Embryonic facial prominence (tissue), 1 donor: ENCODE measurements at regions not wholly inside any gene's neighbourhood (a gene's known extent, or its start where the extent isn't known, plus 50 kb on each side); places are given as distances from the start of the nearest gene placed in this dataset.

ENCODE experiments used
- DNase-seq: peaks from one replicate; pipeline ENCODE4 v3.0.0-alpha.2; 2016; ENCODE audit errors: extremely low spot score

DNA sequence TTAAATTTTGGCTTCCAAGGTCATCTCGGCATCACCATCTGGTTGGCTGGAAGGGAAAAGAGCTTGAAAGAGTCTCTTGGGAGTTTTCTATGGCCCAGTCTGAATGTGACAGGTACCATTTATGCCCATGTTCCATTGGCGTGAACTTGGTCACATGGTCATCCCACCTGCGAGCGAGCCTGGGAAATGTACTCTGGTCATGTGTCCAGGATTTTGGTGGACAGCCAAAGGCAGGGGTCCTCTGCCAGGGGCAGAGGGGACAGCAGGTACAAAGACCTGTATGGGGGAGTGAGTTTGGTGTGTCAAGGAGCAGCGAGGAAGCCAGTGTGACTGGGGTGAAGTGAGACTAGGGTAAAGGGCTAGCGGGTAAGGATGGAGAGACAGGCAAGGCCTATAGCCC, 112.6 kb downstream of the CDC5L start:
- no peak for DNase-seq

DNA sequence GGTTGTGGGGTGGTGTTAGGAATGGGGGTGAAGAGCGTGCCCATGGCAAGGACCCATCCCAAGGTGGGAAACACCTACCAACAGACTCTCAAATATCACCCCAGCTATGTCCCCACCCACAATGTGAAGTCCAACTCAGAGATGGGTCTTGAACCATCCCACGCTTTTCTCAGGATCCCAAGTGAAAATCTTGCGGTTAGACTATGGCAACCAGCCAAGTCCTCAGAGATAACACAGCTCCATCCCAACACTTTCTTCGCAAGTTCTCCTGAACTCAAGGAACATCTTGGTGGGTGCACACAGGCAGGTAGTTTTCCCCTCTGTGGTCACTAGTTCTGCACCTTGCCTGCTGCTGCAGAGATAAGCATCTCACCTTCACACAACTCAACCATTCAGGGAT, 116.0 kb downstream of the CDC5L start:
- DNase-seq = no peak

DNA sequence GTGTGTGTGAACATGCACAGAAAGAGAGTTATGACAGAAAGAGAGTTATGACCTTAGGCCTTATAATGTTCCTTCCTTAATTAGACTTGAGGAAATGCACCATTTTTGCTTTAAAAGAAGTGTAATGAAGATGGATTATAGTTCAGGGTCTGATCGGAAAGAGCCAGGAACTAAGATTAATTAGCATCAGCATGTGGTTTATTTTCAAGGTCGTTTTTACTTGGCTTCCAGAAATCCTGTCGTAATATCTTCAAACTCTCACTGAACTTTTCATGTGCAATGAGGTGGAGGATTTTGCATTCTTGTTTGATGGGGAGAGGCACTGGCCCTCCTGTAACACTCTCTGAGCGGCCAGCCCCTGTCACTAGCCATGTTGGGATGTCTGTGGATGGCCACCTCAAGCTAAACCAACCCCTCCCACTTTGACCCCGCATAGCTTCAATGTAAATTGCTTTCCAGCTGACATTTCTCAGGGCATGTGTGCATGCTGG, 116.8 kb downstream of the CDC5L start:
- no peak for DNase-seq

DNA sequence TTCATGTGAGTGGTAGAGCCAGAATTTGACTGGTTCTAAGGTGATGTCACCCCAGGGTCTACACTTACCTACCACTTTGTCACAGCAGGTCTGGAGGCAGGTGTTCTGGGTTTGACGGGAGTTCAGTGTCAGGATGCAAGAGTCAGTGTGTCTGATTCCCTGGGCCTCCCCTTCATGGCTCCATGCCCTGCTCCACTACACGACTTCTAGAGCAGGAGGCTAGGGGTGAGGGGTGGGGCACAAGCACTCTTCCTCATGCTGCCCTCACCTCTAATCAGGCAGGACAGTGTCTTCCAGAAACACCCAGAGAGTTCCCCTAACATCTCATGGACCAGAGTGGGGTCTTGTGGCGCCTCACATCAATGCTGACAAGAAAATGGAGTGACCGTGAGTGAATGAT, 118.2 kb downstream of the CDC5L start:
- no peak for DNase-seq

DNA sequence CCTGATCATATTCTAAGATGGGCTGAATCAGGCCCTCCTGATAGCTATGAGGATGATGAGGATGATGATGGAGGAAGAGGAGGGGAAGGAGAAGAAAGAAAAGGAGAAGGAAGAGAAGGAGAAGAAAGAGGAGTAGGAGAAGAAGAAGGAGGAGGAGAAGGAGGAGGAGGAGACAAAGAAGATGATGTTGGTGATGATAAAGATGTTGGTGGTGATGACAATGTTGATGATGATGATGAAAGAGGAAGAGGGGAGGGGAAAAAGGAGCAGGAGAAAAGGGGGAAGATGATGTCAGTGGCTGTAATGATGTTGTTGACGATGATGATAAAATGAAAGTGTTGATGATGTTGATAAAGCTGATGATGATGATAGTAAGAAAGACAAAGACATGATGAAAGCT, 119.5 kb downstream of the CDC5L start:
- DNase-seq = no peak

DNA sequence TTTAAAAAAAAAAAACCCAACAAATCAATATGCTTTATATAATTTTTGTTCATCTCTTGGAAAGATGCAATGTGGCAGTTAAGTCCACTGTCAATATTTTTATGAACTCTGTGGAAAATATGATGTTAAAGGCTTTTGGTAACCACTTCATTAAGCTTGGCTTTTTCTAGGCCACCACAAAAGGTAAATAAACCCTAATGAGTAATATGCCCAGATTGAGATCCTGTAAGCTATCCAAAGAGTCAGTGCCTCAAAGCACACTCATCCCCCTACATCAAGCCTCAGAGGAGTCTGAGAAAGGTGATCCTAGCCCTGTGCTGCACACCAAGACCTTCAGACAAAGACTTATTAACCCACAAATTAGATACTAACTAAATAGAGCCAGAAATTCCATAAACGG, 121.1 kb downstream of the CDC5L start:
- no peak for DNase-seq

DNA sequence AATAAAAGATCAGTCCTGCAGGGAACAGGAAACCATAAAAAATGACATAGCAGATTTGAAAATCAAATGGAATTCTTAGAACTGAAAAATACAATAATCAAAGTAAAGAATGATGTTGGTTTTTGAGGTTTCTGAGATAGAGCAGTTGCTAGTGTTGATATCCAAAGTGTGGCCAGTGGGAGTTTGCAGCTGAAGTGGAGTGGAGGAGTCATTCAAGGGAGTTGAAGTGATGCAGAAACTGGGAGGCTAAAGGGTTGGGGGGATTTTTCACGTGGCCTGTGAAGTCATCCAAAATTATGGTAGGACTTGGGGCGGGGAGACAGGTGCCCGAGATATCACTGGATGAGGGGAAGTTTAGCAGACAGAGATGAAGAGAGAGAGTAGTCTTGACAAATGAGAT, 123.6 kb downstream of the CDC5L start:
- DNase-seq = no peak

DNA sequence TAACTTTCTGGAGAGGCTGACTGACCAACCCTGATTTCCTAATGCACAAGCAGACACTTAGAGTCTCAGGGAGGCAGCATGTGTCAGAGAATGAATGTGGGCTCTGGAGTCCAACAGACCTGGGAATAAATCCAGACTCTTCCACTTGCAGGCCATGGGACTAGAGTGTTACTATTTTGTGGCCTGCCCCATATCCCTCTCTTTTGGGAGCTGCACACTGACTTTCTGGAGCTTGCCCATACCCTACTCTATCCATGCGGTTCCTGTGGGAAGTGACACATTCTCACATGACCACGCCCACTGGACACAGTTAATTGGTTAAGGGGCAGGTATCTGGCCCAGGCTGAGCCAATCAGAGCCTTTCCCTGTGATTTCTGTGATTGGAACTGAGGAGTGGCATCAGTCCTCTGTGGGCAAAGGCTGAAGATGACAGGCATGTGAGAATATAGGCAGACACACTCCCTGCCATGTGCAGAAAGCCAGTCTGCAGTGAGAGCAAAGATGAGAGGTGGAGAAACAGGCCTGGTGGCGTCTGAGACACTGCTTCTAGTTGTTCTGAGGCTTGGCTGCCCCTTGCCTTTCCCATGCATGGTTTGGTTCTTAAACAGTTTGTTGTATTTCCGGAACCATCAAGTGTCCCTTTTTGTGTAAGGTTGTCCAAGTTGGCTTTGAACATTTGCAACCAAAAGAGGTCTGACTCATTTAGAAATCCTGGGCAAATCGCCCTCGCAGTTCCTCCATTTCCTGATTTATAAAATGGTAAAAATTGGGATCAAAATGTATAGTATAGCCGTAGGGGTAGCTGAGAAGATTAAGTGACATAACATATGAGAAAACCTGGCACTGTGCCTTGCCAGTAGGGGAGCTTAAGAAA, 125.6 kb downstream of the CDC5L start:
- no peak for DNase-seq

DNA sequence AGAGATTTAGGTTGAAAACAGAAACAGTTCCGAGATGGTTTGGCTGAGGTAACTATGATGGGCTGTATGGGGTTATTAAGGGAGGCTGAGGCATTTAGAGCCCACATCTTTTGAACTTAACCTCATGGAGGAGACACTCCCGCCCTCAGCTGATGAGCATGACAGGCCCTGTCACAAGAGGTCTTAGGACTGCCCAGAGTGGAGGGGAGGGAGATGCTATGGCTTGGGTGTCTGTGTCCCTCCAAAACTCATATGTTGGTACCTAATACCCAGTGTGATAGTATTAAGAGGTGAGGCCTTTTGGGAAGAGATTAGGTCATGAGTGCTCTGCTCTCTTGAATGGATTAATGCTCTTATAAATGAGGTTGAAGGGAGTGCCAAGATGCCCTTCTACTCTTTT, 126.6 kb downstream of the CDC5L start:
- DNase-seq = no peak

DNA sequence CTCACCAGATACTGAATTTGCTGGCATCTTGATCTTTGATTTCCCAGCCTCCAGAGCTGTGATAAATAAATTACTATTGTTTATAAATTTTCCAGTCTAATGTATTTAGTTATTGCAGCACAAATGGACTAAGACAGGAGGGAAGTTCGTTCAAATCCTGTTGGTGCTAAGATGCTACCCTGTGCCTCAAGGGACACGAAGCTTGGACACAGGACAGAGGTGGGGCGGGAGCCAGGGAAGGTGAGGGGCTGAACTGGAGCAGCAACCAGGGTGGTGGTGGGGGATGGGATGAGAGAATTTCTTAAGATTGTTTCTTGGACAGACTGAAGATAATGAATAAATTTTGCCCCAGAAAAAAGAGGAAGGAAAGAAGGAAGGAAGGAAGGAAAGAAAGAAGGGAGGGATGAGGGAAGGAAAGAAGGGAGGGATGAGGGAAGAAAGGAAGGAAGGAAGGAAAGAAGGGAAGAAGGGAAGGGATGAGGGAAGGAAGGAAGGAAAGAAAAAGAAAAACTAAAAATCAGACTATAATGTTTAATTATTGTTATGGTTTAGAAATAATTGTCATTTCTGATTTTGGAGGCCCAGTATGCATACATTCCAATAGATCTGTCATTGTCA, 127.2 kb downstream of the CDC5L start:
- DNase-seq = no peak

DNA sequence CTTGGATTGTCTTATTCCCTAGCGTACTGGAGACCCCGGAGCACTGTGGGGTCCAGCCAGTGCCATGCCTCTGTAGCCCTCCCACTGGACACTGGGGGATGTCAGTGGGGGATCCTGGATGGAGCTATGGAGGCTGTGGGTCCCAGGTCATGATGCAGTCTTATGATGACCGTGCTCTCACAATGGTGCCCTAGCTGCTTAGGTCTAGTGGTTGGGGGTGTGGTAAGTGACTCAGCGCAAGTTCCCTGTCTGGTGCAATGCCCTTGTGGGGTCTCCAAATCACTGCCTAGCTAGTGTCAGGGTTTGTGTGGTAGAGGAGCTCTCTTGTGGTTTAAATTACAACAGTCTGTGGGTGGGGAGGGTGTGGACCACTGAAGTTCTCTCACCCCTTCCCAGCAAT, 135.4 kb downstream of the CDC5L start:
- no peak for DNase-seq

DNA sequence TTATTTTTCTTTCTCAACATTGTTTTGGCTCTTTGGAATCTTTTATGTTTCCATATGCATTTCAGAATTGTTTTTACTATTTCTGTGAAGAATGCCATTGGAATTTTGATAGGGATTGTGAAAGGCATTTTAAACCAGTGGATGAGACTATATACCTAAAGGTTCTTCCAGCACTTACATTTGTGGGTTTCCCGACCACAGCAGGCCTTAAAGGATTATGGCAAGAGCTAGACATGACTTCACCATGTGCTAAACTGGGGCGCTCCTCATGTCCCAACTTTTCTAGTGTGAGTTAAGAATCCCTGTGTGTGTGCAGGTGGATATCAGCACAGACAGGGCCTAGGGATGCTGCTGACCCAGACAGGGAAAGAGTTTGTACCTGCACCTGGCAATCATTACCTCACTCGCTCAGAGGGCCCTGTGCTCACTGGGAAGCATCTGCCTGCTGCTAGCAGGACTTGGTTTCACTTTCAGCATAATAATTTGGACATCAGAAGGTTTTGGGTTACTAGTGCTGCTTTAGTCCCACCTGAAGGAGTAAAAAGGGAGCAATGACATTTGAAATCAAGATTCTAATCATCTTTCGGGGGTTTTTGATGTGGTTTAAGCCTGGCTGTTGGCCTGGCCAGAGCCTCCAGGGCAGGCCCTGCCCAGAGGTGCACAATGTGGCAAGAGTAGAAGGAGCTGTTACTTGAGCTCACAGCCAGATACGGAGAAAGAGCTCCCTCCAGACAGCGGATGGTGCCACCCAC, 137.1 kb downstream of the CDC5L start:
- no peak for DNase-seq

DNA sequence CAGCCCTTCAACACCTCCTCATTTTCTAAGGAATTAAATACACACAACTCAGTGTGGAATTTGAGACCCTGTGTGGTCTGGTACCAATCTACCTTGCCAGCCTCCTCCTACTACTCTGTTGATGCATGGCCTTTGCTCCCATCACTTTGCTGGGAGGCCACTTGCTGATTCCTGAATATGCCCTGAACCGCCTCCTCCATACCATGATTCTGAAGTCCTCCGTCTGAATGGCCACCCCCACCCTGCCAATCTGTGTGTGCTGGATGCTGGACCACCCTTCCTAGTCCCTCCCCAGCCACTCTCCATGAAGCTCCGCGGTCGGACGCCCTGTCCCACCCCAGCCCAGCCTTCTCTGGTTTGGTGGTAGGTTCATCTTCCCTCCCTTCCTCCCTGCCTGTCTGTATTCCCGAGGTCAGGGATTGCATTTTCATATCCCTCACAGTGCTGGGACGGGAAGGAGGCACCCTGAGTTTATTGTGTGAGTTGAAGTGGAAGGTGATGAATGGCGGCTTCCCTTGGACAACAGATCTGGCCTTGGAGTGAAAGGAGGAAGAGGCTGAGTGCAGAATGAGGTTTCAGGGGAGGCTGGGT, 138.3 kb downstream of the CDC5L start:
- no peak for DNase-seq

DNA sequence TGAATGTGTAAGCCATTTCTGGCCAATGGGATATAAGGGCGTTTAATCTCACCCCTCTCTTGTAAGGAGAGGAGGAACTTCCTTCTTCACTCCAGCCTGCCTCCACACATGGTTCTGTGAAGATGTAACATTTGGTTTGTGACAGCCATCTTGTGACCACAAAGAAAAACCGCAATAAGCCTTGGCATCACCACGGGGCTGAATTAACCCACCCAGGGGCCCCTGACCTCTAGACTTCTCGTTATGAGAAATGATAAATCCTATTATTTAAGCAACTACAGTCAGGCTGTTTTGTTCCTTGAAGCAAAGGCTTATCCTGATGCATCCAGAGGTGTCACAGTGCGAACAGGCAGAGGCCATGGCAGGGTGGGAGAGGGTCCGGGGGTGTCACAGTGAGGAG, 139.7 kb downstream of the CDC5L start:
- DNase-seq = no peak

DNA sequence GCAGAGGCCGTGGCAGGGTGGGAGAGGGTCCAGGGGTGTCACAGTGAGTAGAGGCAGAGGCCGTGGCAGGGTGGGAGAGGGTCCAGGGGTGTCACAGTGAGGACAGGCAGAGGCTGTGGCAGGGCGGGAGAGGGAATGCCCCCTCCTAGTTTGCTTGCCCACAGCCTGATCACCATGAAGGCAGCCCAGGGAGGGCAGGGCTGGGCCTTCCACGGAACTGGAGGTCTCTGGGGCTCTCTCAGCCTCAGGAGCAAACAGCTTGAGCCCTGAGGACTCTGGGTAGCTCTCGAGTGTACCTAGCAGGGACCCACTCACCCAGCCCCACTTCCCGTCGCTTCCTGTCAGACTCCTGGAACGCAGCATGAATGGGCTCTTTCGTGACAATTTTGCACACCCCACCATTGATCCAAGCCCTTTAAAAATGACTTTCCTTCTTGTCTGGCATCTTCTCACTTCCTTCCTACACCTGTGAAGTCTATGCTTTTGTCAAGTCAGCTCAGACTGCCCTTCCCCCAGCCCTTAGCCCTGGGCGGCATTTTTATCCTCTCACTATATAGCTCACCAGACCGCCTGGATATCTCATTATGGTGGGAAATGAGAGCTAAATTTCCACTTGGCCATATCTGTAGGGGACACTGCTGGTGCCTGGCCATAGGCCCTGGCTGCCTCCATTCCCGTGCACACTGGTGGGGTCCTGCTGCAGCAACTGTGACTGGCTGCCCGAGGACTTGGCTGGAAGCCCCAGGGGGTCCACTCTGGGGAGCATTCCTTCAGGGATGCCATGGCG, 140.3 kb downstream of the CDC5L start:
- no peak for DNase-seq

DNA sequence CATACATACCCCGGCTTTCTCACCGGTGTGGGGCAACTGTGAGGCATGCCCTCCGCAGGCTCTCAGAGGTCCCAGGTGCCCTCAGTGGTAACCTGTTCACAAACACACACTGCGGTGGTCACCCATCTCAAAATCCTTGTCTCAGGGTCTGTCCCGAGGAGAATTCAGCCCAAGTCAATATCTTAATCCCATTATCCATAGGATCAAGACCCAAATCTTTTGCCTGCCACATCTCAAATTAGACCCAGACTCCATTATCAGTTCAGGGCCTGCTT, 140.8 kb downstream of the CDC5L start:
- DNase-seq = no peak

DNA sequence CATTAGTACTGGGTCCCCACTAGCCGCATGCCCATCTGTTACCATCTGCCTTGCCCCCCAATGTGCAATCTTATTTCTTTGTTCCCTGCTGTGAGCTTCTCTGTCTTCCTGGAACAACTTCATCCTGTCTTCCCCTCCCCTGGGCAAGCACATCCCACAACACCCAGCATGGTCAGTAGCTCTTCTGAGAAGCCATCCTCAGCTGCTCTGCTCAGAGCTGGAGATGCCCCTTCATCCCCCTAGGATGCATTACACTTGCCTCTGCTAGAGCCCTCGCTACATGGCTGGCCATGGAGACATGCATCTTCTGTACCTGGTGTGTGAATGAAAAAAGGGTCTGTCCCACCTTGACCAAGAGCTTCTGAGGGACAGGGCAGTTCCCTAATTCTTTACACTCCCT, 141.2 kb downstream of the CDC5L start:
- DNase-seq = no peak

DNA sequence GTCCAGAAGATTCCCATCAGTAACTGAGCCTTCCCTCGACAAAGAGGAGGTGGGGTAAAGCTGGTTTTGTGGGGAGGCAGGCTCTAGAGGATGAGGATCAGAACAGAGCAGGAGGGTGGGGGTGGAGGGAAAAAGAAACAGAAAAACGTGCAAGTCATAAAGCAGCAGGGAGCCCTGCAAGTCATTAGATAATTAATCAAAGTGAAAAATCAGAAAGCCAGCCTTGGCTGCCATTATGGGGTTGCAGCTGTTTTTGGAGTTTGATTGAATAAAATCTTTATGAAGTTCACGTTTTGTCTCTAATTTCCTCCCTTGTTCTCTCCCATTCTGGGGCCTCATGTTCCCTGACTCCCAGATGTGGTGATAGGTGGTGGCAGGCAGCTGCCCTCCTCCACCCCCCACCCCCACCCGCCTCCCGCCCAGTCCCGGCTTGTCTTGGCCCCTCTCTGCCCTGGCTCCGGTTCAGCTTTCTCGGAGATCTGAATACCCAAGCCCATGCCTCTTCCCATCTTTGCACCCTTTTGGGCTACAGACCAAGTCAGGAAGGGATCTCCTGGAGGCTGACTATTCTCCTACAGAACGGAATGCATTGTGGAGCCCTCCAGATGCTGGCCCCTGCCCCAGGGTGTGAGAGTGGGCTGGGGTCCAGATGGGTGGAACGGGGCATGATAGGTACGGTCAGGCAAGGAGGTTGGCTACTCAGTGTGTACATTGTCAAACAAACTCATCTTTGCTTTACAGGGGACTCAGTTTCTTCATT, 141.8 kb downstream of the CDC5L start:
- DNase-seq = no peak

DNA sequence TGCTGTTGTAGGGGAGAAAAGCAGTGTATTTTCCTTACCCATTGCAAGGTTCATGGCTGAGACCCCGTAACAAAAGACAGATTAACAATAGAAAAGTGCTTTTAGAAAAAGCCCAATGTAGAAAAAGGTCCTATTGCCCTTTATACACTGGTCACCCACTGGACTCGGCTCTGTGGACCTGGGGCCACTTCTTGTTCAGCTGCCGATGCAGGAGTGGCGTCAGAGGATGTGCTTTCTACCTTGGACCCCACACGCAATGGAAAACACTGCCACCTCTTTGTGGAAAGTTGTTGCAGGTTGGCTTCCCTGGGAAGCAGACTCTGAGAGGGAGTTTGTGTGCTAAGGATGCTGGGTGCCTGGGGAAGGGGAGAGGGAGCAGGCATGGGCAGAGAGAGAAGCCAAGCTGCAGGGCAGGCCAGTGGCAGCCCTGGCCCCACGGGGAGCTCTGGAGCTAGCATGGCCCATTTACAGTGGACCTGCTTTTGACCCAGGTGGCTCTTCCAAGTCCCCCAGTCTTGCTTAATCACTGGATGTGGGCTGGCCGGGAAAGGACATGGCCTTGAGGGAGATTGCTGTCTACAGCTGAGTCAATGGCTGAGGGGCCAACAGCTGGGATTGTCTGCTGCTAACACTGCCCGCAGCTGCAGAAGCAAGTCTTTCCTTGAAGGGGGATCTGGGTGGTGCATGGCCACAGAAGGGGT, 142.9 kb downstream of the CDC5L start:
- DNase-seq = no peak

DNA sequence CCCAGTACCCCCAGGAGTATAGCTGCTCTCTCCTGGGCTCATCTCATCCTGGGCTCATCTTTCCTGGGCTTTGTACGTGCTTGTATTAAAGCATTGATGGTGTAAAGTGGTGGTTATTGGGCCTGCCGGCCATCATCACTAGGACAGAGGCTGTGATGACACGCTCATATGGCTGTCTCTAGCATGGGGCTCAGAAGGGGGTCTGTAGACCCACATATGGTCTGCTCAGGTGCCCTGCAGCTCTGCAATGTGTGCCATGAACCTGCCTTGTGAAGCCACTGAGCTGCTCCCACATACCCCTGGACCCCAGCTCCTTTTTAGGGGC, 143.4 kb downstream of the CDC5L start:
- no peak for DNase-seq
